ENCODE measurements at regions not wholly inside any gene's neighbourhood (a gene's known extent, or its start where the extent isn't known, plus 50 kb on each side); places are given as distances from the start of the nearest gene placed in this dataset.

DNA sequence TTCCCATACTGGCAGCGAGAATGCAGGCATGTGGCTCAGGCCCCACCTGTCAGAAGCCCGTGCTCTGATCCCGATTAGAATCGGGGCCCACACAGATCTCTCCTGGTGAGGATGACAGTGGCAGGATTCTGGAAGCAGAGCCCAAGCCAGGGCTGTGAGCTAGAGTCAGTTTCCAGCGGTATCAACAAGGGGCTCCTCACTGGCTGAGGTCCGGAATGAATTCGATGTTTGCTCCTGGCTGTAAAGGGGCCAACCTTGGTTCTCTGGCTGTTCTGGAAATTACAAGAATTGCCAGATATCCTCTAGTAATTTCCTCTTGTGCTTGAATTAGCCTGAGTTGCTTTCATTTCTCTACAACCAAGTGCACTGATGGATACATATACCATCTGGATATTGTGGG lies 129.1 kb upstream of the SPRY4 start:
- Histone ChIP-seq H3K9me3 (no peaks in the 10 kb centered on the region), H3K36me3 (no peaks in the 10 kb centered on the region), H3K27me3 (no peaks in the 10 kb centered on the region), H3K4me1 (no peaks in the 10 kb centered on the region), H3K4me3 (ENCODE audit: low read depth, low read length) (no peak overlapping the region)
- no peak for TF ChIP-seq CTCF (IDR thresholded peaks at IDR 0.05; ENCODE audit: low read depth, low read length)
- DNase-seq = no peak

- no peak for TF ChIP-seq CTCF (IDR thresholded peaks at IDR 0.05; ENCODE audit: low read depth, low read length)
- Histone ChIP-seq H3K36me3 (no peaks in the 10 kb centered on the region), H3K4me3 (ENCODE audit: low read depth, low read length) (no peak overlapping the region), H3K4me1 (no peaks in the 10 kb centered on the region), H3K27me3 (no peaks in the 10 kb centered on the region), H3K9me3 (no peaks in the 10 kb centered on the region)
- DNase-seq = no peak
These were observed 125.6 kb upstream of the SPRY4 start for GRCh38 chr5:142450419-142450818.

GRCh38 chr5:142447887-142448286 lies 123.1 kb upstream of the SPRY4 start:
- no peak for DNase-seq
- Histone ChIP-seq H3K27me3 (no peaks in the 10 kb centered on the region), H3K4me1 (no peaks in the 10 kb centered on the region), H3K4me3 (ENCODE audit: low read depth, low read length) (no peak overlapping the region), H3K36me3 (no peaks in the 10 kb centered on the region), H3K9me3 (no peaks in the 10 kb centered on the region)
- TF ChIP-seq CTCF (IDR thresholded peaks at IDR 0.05; ENCODE audit: low read depth, low read length) = no peak

DNA sequence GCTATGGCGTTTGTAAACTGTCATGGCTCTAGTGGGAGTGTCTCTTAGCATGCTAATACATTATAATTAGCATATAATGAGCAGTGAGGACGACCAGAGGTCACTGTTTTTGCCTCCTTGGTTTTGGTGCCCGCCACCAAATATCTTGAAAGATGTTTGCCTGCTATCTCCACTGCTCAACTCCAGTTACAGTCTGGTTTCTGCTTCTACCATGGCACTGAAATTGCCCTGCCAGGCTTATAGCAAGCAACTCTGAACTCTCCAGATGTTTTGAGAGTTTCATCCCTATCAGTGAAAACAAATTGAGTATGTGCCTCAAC lies 122.1 kb upstream of the SPRY4 start:
- H3K9me3 ChIP-seq = no peaks in the 10 kb centered on the region
- no peaks in the 10 kb centered on the region for H3K36me3 ChIP-seq
- TF ChIP-seq CTCF (IDR thresholded peaks at IDR 0.05; ENCODE audit: low read depth, low read length) = no peak
- H3K4me1 ChIP-seq = no peaks in the 10 kb centered on the region
- DNase-seq = no peak
- no peaks in the 10 kb centered on the region for H3K27me3 ChIP-seq
- H3K4me3 ChIP-seq (ENCODE audit: low read depth, low read length) = no peak overlapping the region

DNA sequence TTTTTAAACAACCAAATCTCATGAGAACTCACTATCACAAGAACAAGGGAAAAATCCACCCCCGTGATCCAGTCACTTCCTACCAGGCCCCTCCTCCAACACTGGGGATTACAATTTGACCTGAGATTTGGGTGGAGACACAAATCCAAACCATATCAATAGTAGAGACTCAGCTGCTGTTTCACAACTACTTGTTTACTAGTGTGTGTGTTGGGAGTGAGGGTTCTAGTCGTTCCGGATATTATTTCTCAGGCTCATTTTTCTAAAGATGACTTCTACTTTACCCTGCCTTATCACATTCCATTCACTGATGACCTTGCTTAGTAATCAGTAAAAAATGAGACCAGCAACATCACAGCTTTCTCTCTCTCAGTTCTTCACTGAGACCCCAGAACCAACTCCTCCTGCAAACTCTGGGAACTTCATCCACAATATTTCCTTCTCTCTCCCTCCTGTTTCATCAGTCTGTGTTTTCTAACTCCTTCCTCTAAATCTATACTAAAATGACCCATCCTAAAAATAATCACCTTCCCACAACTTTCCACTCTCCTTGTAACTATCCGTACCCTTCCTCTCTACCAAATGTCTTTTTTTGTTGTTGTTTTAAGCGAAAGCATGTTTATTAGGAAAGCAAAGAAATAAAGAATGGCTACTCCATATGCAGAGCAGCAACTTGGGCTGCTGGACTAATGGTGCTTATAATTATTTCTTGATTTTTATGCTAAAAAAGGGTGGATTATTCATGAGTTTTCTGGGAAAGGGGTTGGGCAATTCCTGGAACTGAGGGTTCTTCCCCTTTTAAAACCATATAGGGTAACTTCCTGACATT lies 121.5 kb upstream of the SPRY4 start:
- no peak for DNase-seq
- Histone ChIP-seq H3K4me1 (no peaks in the 10 kb centered on the region), H3K36me3 (no peaks in the 10 kb centered on the region), H3K4me3 (ENCODE audit: low read depth, low read length) (no peak overlapping the region), H3K9me3 (no peaks in the 10 kb centered on the region), H3K27me3 (no peaks in the 10 kb centered on the region)
- no peak for TF ChIP-seq CTCF (IDR thresholded peaks at IDR 0.05; ENCODE audit: low read depth, low read length)

DNA sequence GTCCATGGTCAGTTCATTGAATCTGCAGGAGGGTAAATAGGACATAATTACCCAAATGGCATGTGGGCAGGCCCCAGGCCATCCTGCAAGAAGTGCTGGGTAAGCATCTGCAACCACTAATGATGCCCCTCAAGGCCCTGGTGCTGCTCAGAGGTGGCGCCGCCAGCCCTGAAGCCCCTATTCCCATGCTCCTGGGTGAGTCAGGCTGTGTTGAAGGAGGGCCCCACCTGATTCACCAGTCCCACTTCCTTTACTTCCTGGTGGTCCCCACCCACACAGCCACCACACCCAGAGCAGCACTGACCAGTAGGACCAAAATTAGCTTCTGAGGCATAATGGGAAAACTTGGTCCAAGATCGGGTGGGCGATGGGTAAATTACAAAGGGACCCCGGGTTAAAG lies 120.4 kb upstream of the SPRY4 start:
- no peaks in the 10 kb centered on the region; the same call in 1 of the 2 replicates for H3K4me1 ChIP-seq
- H3K4me3 ChIP-seq (ENCODE audit: low read depth, low read length) = no peak overlapping the region
- no peaks in the 10 kb centered on the region for H3K9me3 ChIP-seq
- H3K36me3 ChIP-seq = no peaks in the 10 kb centered on the region
- DNase-seq = no peak
- TF ChIP-seq CTCF (IDR thresholded peaks at IDR 0.05; ENCODE audit: low read depth, low read length) = no peak
- H3K27me3 ChIP-seq = no peaks in the 10 kb centered on the region

Data from BE2C (cell line).